C4-2B (cell line): ENCODE measurements at regions not wholly inside any gene's neighbourhood (a gene's known extent, or its start where the extent isn't known, plus 50 kb on each side); places are given as distances from the start of the nearest gene placed in this dataset.

Experiments
- ZFX ChIP-seq: fragments of 450-650 bp; IDR thresholded peaks from 2 replicates; pipeline ENCODE4 v1.6.1; 2017
- TF ChIP-seq, protein P1 (sequence below): fragments of 450-650 bp; conservative IDR thresholded peaks from 2 replicates; pipeline ENCODE4 v1.5.1; 2017; ENCODE audit warnings: mild to moderate bottlenecking

DNA sequence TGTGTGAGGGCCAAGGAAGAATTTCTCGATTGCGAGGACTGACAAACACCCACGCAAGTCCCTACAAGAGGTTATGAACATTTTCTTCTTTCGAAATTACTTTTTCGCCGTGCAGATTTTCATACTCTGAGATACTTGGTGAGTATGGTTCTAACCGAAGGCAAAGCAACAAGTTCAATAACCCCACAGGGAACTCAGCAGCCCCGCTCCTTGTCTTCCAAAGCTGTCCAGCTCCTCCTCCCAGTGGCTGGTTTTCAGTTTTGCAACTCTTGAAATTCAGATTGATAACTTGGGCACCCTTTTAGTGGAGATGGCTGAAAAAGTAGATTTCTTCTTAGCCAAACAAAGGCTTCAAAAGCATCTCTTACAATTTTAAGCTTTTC, 154.4 kb downstream of the SETD4 start:
- TF ChIP-seq, protein P1, sequence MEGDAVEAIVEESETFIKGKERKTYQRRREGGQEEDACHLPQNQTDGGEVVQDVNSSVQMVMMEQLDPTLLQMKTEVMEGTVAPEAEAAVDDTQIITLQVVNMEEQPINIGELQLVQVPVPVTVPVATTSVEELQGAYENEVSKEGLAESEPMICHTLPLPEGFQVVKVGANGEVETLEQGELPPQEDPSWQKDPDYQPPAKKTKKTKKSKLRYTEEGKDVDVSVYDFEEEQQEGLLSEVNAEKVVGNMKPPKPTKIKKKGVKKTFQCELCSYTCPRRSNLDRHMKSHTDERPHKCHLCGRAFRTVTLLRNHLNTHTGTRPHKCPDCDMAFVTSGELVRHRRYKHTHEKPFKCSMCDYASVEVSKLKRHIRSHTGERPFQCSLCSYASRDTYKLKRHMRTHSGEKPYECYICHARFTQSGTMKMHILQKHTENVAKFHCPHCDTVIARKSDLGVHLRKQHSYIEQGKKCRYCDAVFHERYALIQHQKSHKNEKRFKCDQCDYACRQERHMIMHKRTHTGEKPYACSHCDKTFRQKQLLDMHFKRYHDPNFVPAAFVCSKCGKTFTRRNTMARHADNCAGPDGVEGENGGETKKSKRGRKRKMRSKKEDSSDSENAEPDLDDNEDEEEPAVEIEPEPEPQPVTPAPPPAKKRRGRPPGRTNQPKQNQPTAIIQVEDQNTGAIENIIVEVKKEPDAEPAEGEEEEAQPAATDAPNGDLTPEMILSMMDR = no peak
- TF ChIP-seq ZFX = no peak
